Lower leg skin (tissue), 4 donors: ENCODE measurements at regions not wholly inside any gene's neighbourhood (a gene's known extent, or its start where the extent isn't known, plus 50 kb on each side); places are given as distances from the start of the nearest gene placed in this dataset.
"Not testable (repeated sequence)": the region's sequence is repeated elsewhere in the genome, so short reads cannot be mapped to it uniquely, and the experiment has no call there.

Source experiments
- DNase-seq, 2 donors: peaks; one replicate each; pipeline ENCODE4 v3.0.0-alpha.2; 2019; ENCODE audit warnings: low spot score in 2 of 2
- H3K4me3 ChIP-seq: fragments of 200-600 bp; sonication (generic); 2 replicates; pipeline ENCODE4 v1.5.1; 2017; ENCODE audit warnings: mild to moderate bottlenecking, low read depth; ENCODE audit not compliant: poor library complexity, severe bottlenecking
- POLR2A ChIP-seq, 2 donors: fragments of 450-650 bp; IDR thresholded peaks; one replicate each; pipeline ENCODE4 v1.6.1; 2016 to 2017; ENCODE audit warnings: antibody characterized with exemption in 2 of 2, mild to moderate bottlenecking in 1 of 2, moderate library complexity in 1 of 2
- WGBS, 2 donors: methylation state at CpG; one replicate each; pipeline ENCODE4 v1.1.5; 2018; 5-methylcytosine and 5-hydroxymethylcytosine counted together
- intact Hi-C: fragments of 100-400 bp; cut with DNase I; formaldehyde crosslinking; loops from one replicate; pipeline ENCODE4 v1.15.0; 2023; ENCODE audit warnings: low total_unique reads
- TF ChIP-seq, protein P1 (sequence below), 3 donors: fragments of 450-650 bp; IDR thresholded peaks; one replicate each; pipeline ENCODE4 v1.5.1; 2016; ENCODE audit warnings: antibody characterized with exemption in 3 of 3, mild to moderate bottlenecking in 3 of 3, moderate library complexity in 2 of 3

DNA sequence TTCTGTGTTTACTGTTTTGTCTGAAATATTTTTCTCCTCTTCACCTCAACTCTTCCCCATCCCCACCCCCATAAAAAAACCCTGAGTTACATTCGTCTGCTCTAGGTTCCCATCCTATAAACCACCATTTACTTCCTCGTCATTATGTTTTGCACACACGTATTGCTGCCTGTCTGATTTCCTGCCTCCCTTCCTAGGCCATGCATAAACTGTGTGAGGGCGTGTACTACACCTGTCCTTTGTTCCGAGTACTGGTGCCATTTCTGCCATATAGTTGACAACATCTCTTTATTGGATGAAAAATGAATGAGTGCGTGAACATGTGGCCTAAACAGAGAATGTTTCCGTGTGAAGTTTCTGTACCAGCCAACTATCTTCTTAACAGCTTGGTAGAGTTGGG is 258.5 kb upstream of the FAT1 start:
- no peak for TF ChIP-seq POLR2A (IDR thresholded peaks at IDR 0.05)
- TF ChIP-seq, protein P1, sequence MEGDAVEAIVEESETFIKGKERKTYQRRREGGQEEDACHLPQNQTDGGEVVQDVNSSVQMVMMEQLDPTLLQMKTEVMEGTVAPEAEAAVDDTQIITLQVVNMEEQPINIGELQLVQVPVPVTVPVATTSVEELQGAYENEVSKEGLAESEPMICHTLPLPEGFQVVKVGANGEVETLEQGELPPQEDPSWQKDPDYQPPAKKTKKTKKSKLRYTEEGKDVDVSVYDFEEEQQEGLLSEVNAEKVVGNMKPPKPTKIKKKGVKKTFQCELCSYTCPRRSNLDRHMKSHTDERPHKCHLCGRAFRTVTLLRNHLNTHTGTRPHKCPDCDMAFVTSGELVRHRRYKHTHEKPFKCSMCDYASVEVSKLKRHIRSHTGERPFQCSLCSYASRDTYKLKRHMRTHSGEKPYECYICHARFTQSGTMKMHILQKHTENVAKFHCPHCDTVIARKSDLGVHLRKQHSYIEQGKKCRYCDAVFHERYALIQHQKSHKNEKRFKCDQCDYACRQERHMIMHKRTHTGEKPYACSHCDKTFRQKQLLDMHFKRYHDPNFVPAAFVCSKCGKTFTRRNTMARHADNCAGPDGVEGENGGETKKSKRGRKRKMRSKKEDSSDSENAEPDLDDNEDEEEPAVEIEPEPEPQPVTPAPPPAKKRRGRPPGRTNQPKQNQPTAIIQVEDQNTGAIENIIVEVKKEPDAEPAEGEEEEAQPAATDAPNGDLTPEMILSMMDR (IDR thresholded peaks at IDR 0.05) = no peak
- intact Hi-C loops = no loop called here
- WGBS, 2 donors = 85 to 89% methylated on average over 7 of the region's 7 CpGs

DNA sequence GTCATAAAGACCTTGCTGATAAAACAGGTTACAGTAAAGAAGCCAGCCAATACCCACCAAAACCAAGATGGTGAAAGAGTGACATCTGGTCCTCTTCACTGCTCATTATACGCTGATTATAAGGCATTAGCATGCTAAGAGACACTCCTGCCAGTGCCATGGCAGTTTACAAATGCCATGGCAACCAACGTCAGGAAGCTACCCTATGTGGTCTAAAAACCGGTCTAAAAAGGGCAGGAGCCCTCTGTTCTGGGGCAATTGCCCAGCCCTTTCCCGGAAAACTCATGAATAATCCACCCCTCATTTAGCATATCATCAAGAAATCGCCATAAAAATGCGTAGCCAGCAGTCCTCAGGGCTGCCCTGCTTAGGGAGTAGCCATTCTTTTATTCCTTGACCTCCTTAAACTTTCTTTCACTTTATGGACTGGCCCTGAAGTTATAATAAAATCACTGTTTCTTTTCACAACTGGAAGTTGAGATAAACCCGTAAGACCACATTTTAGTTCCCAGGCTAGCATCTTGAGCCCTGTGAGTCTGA is 260.5 kb upstream of the FAT1 start:
- WGBS, 2 donors = 87 to 88% methylated on average over 7 of the region's 7 CpGs
- no peak for TF ChIP-seq POLR2A (IDR thresholded peaks at IDR 0.05)
- TF ChIP-seq, protein P1 (IDR thresholded peaks at IDR 0.05) = no peak
- no peak overlapping the region for H3K4me3 ChIP-seq
- intact Hi-C loops = no loop called here
- DNase-seq = no peak

More for the DNA sequence above, 258.5 kb upstream of the FAT1 start:
- DNase-seq = no peak
- H3K4me3 ChIP-seq = no peak overlapping the region

DNA sequence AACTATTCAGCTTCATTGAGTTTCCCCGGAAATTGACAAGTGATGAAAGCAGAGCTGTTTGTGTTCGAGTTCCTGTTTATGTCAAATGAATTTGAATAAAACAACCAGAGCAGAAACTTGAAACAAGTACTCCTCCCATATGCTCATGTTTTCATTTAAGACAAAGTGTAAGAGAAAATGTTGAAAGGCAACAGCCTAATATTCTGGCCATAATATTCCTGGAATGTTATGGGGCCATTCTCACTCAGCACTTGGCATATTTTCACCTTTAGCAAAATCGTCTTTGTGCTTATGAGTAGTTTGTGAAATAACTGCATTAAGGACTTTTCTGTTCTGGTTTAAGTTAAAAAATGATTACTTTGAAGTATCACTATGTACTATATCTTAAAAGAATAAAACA is 276.0 kb upstream of the FAT1 start:
- TF ChIP-seq, protein P1 (IDR thresholded peaks at IDR 0.05) = no peak
- no peak for TF ChIP-seq POLR2A (IDR thresholded peaks at IDR 0.05)
- no peak overlapping the region for H3K4me3 ChIP-seq
- no peak for DNase-seq
- 40 to 58% methylated on average over 3 of the region's 3 CpGs for WGBS, 2 donors
- intact Hi-C loops = no loop called here

DNA sequence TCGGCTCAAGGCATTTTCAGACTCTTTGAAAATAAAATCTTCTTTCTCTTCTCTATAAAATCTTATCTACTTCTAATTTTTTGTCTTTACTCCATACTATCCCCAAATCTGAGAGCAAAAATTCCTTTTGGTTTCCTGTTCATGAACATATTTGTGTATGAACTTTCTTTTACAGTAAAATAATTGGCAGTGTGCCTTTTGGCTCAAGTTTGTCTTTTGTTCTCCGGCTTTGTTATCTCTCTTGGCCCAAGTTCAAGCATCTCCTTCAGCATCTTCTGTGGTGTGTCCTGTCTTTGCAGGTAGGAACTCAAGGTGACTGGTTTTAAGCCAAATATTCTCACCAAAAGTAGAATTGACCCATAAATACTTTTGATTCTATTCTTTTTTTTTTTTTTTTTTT is 276.6 kb upstream of the FAT1 start:
- no peak overlapping the region for H3K4me3 ChIP-seq
- no peak for DNase-seq
- no peak for TF ChIP-seq POLR2A (IDR thresholded peaks at IDR 0.05)
- TF ChIP-seq, protein P1 (IDR thresholded peaks at IDR 0.05) = no peak
- intact Hi-C loops = no loop called here
- 17 to 37% methylated on average over 2 of the region's 2 CpGs for WGBS, 2 donors

DNA sequence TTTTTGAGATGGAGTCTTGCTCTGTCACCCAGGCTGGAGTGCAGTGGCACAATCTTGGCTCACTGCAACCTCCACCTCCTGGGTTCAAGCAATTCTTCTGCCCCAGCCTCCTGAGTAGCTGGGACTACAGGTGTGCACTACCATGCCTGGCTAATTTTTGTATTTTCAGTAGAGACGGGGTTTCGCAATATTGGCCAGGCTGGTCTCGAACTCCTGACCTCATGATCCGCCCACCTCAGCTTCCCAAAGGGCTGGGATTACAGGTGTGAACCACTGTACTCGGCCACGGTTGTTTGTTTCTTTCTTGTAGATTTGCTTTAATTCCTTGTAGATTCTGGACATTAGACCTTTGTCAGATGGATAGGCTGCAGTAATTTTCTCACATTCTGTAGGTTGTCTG is 278.5 kb upstream of the FAT1 start:
- intact Hi-C loops, H3K4me3 ChIP-seq, DNase-seq: not testable (repeated sequence)
- WGBS, 2 donors = 93 to 97% methylated on average over 6 of the region's 6 CpGs

DNA sequence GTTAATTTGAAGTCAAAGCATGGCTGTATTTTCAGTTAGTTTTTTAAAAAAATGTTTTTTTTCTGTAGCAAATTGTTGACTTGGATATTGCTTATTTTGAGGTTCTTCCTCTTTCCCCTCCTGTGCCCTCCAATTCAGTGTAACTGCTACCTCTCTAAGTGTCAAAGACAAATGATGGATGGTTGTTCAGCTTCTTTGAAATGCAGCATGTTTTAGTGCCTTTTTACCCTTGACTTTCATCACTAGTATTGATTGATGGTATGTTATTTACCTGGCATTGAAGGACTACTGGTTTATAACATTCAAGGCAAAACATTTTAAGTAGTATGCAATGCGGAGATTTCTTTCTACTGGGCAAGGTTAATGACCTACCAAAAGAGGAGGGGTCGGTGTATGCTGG is 281.0 kb upstream of the FAT1 start:
- WGBS, 2 donors = 87 to 89% methylated on average over 2 of the region's 2 CpGs
- intact Hi-C loops = no loop called here
- no peak overlapping the region for H3K4me3 ChIP-seq
- TF ChIP-seq, protein P1 (IDR thresholded peaks at IDR 0.05) = no peak
- no peak for TF ChIP-seq POLR2A (IDR thresholded peaks at IDR 0.05)
- no peak for DNase-seq
